HG03060 (cell line): ENCODE measurements at regions not wholly inside any gene's neighbourhood (a gene's known extent, or its start where the extent isn't known, plus 50 kb on each side); places are given as distances from the start of the nearest gene placed in this dataset.

Experiments
- ATAC-seq: cut with Tn5 transposase; IDR thresholded peaks from one replicate; pipeline ENCODE4 v1.9.1; 2021; ENCODE audit warnings: low read depth, moderate number of reproducible peaks; ENCODE audit not compliant: unreplicated experiment

DNA sequence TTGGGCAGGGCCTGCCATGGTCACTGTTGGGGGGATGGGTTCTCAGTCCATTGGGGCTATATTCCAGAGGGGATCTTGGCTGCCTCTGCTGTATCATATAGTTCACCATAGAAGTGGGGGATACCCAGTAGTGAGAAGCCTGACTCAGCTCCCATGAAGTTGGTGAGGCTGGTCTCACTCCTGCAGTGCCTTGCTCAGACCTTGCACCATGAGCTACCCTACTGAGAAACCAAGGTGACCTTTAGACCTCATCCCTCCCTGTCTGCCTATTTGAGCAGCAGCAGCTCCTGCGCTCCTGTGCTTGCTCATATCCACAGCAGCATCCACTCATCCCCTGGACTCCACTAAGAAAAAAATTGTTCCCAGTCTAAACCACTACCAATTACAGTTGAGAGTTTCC lies 56.0 kb upstream of the HEY2 start:
- ATAC-seq: no peak

DNA sequence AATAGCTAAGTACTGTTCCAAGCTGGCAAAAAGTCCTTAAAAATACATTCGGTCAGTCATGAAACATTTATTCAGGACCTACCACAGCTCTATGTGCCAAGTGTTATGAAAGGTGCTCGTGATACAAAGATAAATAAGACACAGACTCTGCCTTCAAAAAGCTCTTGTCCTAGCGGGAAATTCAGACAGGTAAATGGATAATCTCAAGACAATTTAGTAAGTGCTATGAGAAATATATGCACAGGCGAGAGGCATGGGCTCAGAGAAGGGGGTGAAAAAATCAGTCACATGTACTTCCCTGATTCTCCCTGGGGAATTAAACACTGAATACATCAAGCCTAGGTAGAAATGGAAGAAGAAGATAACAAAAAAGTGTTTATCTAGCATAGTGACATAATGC lies 49.8 kb upstream of the HEY2 start:
- ATAC-seq: no peak
